SK-N-SH treated with all-trans-retinoic acid at 6 μM for 48 hours (cell line): ENCODE measurements at regions not wholly inside any gene's neighbourhood (a gene's known extent, or its start where the extent isn't known, plus 50 kb on each side); places are given as distances from the start of the nearest gene placed in this dataset.

Experiments
- ATAC-seq: fragments of 200-7000 bp; cut with Tn5 transposase; 3 replicates; pipeline ENCODE4 v1.9.1; 2020; ENCODE audit warnings: mild to moderate bottlenecking, moderate library complexity
- BACH2 ChIP-seq: fragments of 250-450 bp; sonication (Bioruptor Pico); IDR thresholded peaks from 2 replicates; pipeline ENCODE4 v1.9.0; 2021; ENCODE audit warnings: mild to moderate bottlenecking, borderline replicate concordance
- CSRNP3 ChIP-seq: fragments of 250-450 bp; sonication (Bioruptor Pico); IDR thresholded peaks from 2 replicates; pipeline ENCODE4 v1.5.1; 2021; ENCODE audit warnings: mild to moderate bottlenecking, moderate library complexity
- ESRRG ChIP-seq: fragments of 250-450 bp; sonication (Bioruptor Pico); IDR thresholded peaks from 2 replicates; pipeline ENCODE4 v1.6.1; 2021; ENCODE audit warnings: mild to moderate bottlenecking
- GLIS3 ChIP-seq: fragments of 250-450 bp; sonication (Bioruptor Pico); IDR thresholded peaks from 2 replicates; pipeline ENCODE4 v1.5.0; 2020; ENCODE audit warnings: mild to moderate bottlenecking, moderate library complexity
- ISL1 ChIP-seq: fragments of 250-450 bp; sonication (Bioruptor Pico); IDR thresholded peaks from 2 replicates; pipeline ENCODE4 v2.1.2; 2022; ENCODE audit warnings: mild to moderate bottlenecking, moderate library complexity
- OSR1 ChIP-seq: fragments of 250-450 bp; sonication (Bioruptor Pico); IDR thresholded peaks from 2 replicates; pipeline ENCODE4 v1.8.0; 2022; ENCODE audit warnings: moderate library complexity, mild to moderate bottlenecking, inconsistent platforms
- PPARA ChIP-seq: fragments of 250-450 bp; sonication (Bioruptor Pico); IDR thresholded peaks from 2 replicates; pipeline ENCODE4 v1.5.0; 2020; ENCODE audit warnings: mild to moderate bottlenecking, borderline replicate concordance
- SNAI2 ChIP-seq: fragments of 250-450 bp; sonication (Bioruptor Pico); IDR thresholded peaks from 2 replicates; pipeline ENCODE4 v1.5.0; 2020; ENCODE audit warnings: mild to moderate bottlenecking, moderate library complexity
- TOX ChIP-seq: fragments of 250-450 bp; sonication (Bioruptor Pico); IDR thresholded peaks from 2 replicates; pipeline ENCODE4 v1.8.0; 2021; ENCODE audit warnings: mild to moderate bottlenecking, moderate library complexity, borderline replicate concordance
- TSHZ2 ChIP-seq: fragments of 250-450 bp; sonication (Bioruptor Pico); IDR thresholded peaks from 2 replicates; pipeline ENCODE4 v1.5.0; 2020; ENCODE audit warnings: mild to moderate bottlenecking, moderate library complexity
- ZC3H10 ChIP-seq: fragments of 250-450 bp; sonication (Bioruptor Pico); IDR thresholded peaks from 2 replicates; pipeline ENCODE4 v1.5.1; 2021; ENCODE audit warnings: mild to moderate bottlenecking, moderate library complexity
- ZFP3 ChIP-seq: fragments of 250-450 bp; sonication (Bioruptor Pico); IDR thresholded peaks from 2 replicates; pipeline ENCODE4 v1.5.0; 2020; ENCODE audit warnings: mild to moderate bottlenecking, moderate library complexity
- ZFP30 ChIP-seq: fragments of 450-650 bp; formaldehyde crosslinking; IDR thresholded peaks from 2 replicates; pipeline ENCODE4 v1.5.0; 2022; ENCODE audit warnings: mild to moderate bottlenecking, moderate library complexity
- ZNF565 ChIP-seq: fragments of 450-650 bp; formaldehyde crosslinking; conservative IDR thresholded peaks from 2 replicates; pipeline ENCODE4 v1.5.0; 2020; ENCODE audit warnings: low read depth, mild to moderate bottlenecking, moderate library complexity
- ZNF70 ChIP-seq: fragments of 450-650 bp; formaldehyde crosslinking; IDR thresholded peaks from 2 replicates; pipeline ENCODE4 v1.5.0; 2020; ENCODE audit warnings: mild to moderate bottlenecking, moderate library complexity
- ZNF8 ChIP-seq: fragments of 450-650 bp; formaldehyde crosslinking; IDR thresholded peaks from 2 replicates; pipeline ENCODE4 v1.5.0; 2020; ENCODE audit warnings: mild to moderate bottlenecking, moderate library complexity
- TF ChIP-seq, protein P1 (sequence below): fragments of 250-450 bp; sonication (Bioruptor Pico); IDR thresholded peaks from 2 replicates; pipeline ENCODE4 v1.8.0; 2020; ENCODE audit warnings: mild to moderate bottlenecking, moderate library complexity, borderline replicate concordance
- TF ChIP-seq, protein P2 (sequence below): fragments of 250-450 bp; sonication (Bioruptor Pico); IDR thresholded peaks from 2 replicates; pipeline ENCODE4 v1.8.0; 2021; ENCODE audit warnings: low read depth, mild to moderate bottlenecking, moderate library complexity, borderline replicate concordance

DNA sequence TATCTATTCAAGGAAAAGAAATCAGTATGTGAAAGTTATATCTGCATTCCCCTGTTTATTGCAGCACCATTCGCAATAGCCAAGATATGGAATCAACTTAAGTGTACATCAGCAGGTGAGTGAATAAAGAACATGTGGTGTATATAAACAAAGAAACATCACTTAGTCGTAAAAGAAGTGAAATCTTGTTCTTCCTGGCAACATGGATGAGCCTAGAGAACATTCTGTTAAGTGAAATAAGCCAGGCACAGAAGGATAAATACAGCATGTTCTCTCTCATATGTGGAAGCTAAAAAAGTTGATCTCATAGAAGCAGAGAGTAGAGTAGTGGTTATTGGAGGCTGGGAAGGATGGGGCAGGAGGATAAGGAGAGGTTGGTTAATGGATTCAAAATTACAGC, 287.9 kb upstream of the FERMT1 start:
- TF ChIP-seq SNAI2 (CRISPR knock-in tag) (no peak), ZFP3 (no peak), PPARA (CRISPR knock-in tag) (no peak), ZC3H10 (no peak), ISL1 (CRISPR knock-in tag) (no peak), ZNF565 (CRISPR knock-in tag) (no peak), ESRRG (no peak)
- no peak for ATAC-seq

- ATAC-seq = no peak
- TF ChIP-seq TSHZ2 (CRISPR knock-in tag) = no peak
- TF ChIP-seq OSR1 (CRISPR knock-in tag) = no peak
- no peak for TF ChIP-seq ISL1 (CRISPR knock-in tag)
- no peak for TF ChIP-seq ZNF565 (CRISPR knock-in tag)
- TF ChIP-seq, protein P1, sequence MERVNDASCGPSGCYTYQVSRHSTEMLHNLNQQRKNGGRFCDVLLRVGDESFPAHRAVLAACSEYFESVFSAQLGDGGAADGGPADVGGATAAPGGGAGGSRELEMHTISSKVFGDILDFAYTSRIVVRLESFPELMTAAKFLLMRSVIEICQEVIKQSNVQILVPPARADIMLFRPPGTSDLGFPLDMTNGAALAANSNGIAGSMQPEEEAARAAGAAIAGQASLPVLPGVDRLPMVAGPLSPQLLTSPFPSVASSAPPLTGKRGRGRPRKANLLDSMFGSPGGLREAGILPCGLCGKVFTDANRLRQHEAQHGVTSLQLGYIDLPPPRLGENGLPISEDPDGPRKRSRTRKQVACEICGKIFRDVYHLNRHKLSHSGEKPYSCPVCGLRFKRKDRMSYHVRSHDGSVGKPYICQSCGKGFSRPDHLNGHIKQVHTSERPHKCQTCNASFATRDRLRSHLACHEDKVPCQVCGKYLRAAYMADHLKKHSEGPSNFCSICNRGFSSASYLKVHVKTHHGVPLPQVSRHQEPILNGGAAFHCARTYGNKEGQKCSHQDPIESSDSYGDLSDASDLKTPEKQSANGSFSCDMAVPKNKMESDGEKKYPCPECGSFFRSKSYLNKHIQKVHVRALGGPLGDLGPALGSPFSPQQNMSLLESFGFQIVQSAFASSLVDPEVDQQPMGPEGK (CRISPR knock-in tag) = no peak
- no peak for TF ChIP-seq SNAI2 (CRISPR knock-in tag)
- no peak for TF ChIP-seq ZNF70 (CRISPR knock-in tag)
- TF ChIP-seq, protein P2, sequence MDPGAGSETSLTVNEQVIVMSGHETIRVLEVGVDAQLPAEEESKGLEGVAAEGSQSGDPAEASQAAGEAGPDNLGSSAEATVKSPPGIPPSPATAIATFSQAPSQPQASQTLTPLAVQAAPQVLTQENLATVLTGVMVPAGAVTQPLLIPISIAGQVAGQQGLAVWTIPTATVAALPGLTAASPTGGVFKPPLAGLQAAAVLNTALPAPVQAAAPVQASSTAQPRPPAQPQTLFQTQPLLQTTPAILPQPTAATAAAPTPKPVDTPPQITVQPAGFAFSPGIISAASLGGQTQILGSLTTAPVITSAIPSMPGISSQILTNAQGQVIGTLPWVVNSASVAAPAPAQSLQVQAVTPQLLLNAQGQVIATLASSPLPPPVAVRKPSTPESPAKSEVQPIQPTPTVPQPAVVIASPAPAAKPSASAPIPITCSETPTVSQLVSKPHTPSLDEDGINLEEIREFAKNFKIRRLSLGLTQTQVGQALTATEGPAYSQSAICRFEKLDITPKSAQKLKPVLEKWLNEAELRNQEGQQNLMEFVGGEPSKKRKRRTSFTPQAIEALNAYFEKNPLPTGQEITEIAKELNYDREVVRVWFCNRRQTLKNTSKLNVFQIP = no peak
- TF ChIP-seq ZFP30 (CRISPR knock-in tag) = no peak
- TF ChIP-seq ZFP3 = no peak
- TF ChIP-seq BACH2 = no peak
- no peak for TF ChIP-seq TOX (CRISPR knock-in tag)
Observed at GRCh38 chr20:6407163-6407562, 284.3 kb upstream of the FERMT1 start.

DNA sequence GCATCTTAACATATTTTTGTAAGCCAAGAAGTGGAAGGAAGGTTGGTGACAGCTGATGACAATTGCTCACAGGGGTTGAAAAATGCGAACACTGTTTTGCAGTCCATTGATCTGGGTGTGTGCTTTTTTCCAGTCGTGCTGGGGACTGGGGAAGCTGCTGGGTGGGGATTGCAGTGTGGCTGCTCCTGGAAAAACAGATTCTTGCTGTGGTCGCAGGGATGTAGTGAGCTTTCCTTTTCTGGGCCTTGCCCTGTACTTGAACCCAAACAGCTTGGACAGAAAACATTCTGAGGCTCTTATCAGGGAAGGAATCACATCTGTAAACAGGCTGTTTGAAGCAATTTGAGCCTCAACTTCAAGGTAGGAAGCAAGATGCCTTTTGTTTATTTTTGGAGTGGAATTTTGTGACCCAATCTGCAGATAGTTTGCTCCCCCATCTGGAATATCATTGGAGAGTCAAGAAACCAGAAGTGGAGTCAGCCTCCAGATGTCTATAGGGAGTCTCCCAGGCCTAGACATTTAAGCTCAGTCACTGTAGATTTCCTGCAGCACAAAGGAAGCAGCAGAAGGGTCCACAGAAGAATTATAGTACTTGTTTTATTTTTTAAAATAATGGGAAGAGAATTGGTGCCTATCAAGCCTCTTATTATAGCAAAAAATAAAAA, 279.2 kb upstream of the FERMT1 start:
- ATAC-seq = no peak

More for the DNA sequence above, 279.2 kb upstream of the FERMT1 start:
- TF ChIP-seq TSHZ2 (CRISPR knock-in tag) = no peak
- no peak for TF ChIP-seq TOX (CRISPR knock-in tag)
- no peak for TF ChIP-seq ZFP30 (CRISPR knock-in tag)
- TF ChIP-seq ISL1 (CRISPR knock-in tag) = no peak
- TF ChIP-seq CSRNP3 (CRISPR knock-in tag) = no peak
- TF ChIP-seq, protein P1 (CRISPR knock-in tag) = no peak
- no peak for TF ChIP-seq ZNF70 (CRISPR knock-in tag)
- no peak for TF ChIP-seq OSR1 (CRISPR knock-in tag)
- no peak for TF ChIP-seq BACH2
- TF ChIP-seq GLIS3 (CRISPR knock-in tag) = no peak
- TF ChIP-seq ZNF8 (CRISPR knock-in tag) = no peak
